Peyer's patch (tissue), 4 donors: ENCODE measurements at regions not wholly inside any gene's neighbourhood (a gene's known extent, or its start where the extent isn't known, plus 50 kb on each side); places are given as distances from the start of the nearest gene placed in this dataset.

Experiments
- DNase-seq, 3 donors: peaks; one replicate each; pipeline ENCODE4 v3.0.0-alpha.2; 2017 to 2019
- H3K27ac ChIP-seq, 4 donors: fragments of 200-600 bp; sonication (generic); one replicate each; pipeline ENCODE4 v1.5.1; 2016 to 2019
- H3K27me3 ChIP-seq, 2 donors: fragments of 200-600 bp; sonication (generic); one replicate each; pipeline ENCODE4 v1.5.1; 2019
- H3K36me3 ChIP-seq, 3 donors: fragments of 200-600 bp; sonication (generic); one replicate each; pipeline ENCODE4 v1.5.1; 2016 to 2019
- H3K4me1 ChIP-seq, 4 donors: fragments of 200-600 bp; sonication (generic); one replicate each; pipeline ENCODE4 v1.5.1; 2016 to 2019
- H3K4me3 ChIP-seq, 4 donors: fragments of 200-600 bp; sonication (generic); 1 replicate in 3 of 4; 2 replicates in 1 of 4; pipeline ENCODE4 v1.5.1; 2016 to 2019; ENCODE audit warnings: mild to moderate bottlenecking in 1 of 4
- H3K9me3 ChIP-seq, 4 donors: fragments of 200-600 bp; sonication (generic); one replicate each; pipeline ENCODE4 v1.5.1; 2016 to 2019; ENCODE audit warnings: mild to moderate bottlenecking in 1 of 4
- POLR2A ChIP-seq, 2 donors: fragments of 450-650 bp; IDR thresholded peaks; one replicate each; pipeline ENCODE4 v1.5.1; 2017; ENCODE audit warnings: antibody characterized with exemption in 2 of 2, mild to moderate bottlenecking in 2 of 2, moderate library complexity in 2 of 2
- TF ChIP-seq, protein P1 (sequence below), 6 experiments: fragments of 450-650 bp in 4 of 6; fragments of 200-600 bp in 2 of 6; sonication (generic) in 1 of 6; IDR thresholded peaks; one replicate each; pipeline ENCODE4 v1.5.1; 2017 to 2019; ENCODE audit warnings: antibody characterized with exemption in 6 of 6, mild to moderate bottlenecking in 3 of 6, moderate library complexity in 1 of 6

DNA sequence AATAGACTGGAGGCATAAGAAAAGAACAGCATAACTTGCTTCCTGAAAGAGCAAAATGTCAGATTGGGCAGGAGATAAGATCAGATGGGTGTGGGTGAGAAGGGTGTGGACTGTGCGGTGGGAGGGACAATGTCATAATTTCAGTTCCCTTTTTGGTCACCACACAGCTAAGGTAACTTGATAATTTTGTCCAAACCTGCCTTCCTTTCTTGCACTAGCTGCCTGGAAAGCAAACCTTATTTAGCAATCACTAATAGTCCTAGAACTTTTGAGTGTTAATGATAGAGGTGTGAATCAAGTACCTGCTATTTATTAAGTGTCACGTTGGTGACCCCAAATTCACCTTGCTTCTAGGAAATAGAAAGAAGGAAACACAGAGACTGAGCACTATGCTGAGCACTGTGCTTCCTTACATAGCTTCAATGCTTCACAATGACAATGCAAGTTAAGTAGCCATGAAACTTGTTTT lies 72.4 kb upstream of the SP4 start:
- peak in 2 of 3 donors; percentile 56 to 77 for DNase-seq
- H3K27me3 ChIP-seq, result no peaks in the 10 kb centered on the region
- peak overlapping the region; percentile 0 to 69 (median 37) for H3K27ac ChIP-seq
- H3K36me3 ChIP-seq, result no peaks in the 10 kb centered on the region
- H3K4me1 ChIP-seq, result peaks cover 0 to 23% (median 3%) of the 10 kb centered on the region in 4 donors
- H3K9me3 ChIP-seq, result no peaks in the 10 kb centered on the region
- TF ChIP-seq, protein P1, sequence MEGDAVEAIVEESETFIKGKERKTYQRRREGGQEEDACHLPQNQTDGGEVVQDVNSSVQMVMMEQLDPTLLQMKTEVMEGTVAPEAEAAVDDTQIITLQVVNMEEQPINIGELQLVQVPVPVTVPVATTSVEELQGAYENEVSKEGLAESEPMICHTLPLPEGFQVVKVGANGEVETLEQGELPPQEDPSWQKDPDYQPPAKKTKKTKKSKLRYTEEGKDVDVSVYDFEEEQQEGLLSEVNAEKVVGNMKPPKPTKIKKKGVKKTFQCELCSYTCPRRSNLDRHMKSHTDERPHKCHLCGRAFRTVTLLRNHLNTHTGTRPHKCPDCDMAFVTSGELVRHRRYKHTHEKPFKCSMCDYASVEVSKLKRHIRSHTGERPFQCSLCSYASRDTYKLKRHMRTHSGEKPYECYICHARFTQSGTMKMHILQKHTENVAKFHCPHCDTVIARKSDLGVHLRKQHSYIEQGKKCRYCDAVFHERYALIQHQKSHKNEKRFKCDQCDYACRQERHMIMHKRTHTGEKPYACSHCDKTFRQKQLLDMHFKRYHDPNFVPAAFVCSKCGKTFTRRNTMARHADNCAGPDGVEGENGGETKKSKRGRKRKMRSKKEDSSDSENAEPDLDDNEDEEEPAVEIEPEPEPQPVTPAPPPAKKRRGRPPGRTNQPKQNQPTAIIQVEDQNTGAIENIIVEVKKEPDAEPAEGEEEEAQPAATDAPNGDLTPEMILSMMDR (IDR thresholded peaks at IDR 0.05), result no peak
- no peak for TF ChIP-seq POLR2A (IDR thresholded peaks at IDR 0.05)
- no peak overlapping the region for H3K4me3 ChIP-seq

DNA sequence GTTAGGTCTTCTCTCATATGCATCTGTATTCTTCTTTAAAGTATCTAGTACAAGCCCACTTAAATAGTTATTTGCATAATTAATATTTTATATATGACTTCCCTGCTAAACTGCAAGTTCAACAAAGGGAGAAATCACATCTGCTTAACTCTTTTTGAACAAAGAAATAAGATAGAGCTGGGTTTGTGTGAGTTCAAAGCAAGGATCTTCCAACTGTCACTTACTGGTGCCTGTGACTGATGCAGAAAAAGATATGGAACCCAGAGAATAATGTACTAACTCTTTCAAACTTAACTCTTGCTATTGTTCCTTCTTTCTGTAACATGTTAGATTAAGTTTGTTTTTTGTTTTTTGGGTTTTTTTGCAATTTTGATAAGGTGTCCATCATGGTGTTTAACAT lies 71.3 kb upstream of the SP4 start:
- H3K36me3 ChIP-seq, result no peaks in the 10 kb centered on the region
- peak overlapping the region in 1 of 4 donors; percentile 69 for H3K27ac ChIP-seq
- H3K4me3 ChIP-seq, result no peak overlapping the region
- peaks cover 0 to 23% (median 3%) of the 10 kb centered on the region in 4 donors for H3K4me1 ChIP-seq
- no peak for DNase-seq
- no peaks in the 10 kb centered on the region for H3K27me3 ChIP-seq
- TF ChIP-seq, protein P1 (IDR thresholded peaks at IDR 0.05), result no peak
- TF ChIP-seq POLR2A (IDR thresholded peaks at IDR 0.05), result no peak
- no peaks in the 10 kb centered on the region for H3K9me3 ChIP-seq

DNA sequence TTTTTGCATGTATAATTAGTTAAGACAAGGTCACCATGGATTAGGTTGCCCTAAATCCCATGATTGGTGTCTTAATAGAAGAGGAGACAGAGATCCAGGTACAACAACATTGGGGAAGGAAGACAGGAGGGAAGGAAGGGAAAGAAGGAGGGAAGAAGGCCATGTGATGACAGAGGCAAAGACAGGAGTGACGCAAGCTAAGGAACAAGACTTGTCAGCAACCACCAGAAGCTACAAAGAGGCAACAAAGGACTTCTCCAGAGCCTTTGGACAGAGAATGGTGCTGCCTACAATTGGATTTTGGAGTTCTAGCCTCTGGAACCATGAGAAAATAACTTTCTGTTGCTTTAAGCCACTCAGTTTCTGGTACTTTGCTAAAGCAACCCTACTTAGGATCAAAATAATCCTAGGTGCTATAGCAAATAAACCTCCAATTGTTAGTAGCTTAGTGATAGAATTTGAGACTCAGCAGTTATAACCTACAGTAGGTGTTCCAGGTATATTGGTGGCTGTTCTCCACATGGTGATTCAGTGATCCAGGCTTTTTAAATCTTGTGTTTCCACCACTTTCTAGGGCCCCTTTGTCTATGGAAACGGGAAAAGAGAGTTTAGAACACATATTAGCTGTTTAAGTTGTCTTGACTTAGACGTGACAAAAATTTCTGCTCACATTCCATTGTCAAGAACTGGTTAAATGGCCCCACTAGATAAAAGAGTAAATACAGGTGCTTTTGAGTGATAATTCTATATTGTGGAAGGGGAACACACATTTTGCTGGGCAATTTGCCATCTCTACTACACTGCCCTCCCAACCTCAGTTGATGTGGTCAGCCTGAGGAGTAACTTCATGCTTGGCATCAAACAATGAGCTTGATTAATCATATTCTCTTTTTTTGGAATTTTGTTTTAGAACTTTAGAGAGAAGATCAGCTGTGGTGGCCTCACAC lies 70.5 kb upstream of the SP4 start:
- Histone ChIP-seq H3K36me3 (no peaks in the 10 kb centered on the region), H3K9me3 (no peaks in the 10 kb centered on the region), H3K4me1 (peaks cover 0 to 18% (median 3%) of the 10 kb centered on the region in 4 donors), H3K27me3 (no peaks in the 10 kb centered on the region), H3K4me3 (no peak overlapping the region), H3K27ac (no peak overlapping the region)
- TF ChIP-seq, protein P1 (IDR thresholded peaks at IDR 0.05), result no peak
- no peak for TF ChIP-seq POLR2A (IDR thresholded peaks at IDR 0.05)
- no peak for DNase-seq

DNA sequence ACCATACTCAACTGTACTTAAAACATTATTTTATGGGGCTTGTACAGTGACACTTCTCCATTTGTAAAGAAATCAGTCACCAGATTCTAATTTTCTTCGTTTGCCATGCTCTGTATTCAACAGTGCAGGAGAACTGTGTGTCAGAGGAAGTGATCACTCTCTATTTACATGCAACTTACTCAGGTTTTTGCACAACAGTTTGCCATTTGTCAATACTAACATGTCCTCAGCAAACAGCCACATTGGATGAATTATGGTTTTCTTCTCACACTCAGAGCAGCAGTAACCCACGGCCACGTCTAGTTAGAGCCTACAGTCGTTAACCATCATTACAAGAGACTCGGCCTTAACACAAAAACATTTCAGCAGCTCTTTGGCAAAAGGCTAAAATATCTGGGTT lies 69.2 kb upstream of the SP4 start:
- H3K36me3 ChIP-seq, result no peaks in the 10 kb centered on the region
- no peaks in the 10 kb centered on the region for H3K27me3 ChIP-seq
- H3K9me3 ChIP-seq, result no peaks in the 10 kb centered on the region
- TF ChIP-seq, protein P1 (IDR thresholded peaks at IDR 0.05), result no peak
- H3K4me1 ChIP-seq, result peaks cover 0 to 12% (median 3%) of the 10 kb centered on the region in 4 donors
- no peak for DNase-seq
- no peak overlapping the region for H3K4me3 ChIP-seq
- no peak overlapping the region for H3K27ac ChIP-seq

DNA sequence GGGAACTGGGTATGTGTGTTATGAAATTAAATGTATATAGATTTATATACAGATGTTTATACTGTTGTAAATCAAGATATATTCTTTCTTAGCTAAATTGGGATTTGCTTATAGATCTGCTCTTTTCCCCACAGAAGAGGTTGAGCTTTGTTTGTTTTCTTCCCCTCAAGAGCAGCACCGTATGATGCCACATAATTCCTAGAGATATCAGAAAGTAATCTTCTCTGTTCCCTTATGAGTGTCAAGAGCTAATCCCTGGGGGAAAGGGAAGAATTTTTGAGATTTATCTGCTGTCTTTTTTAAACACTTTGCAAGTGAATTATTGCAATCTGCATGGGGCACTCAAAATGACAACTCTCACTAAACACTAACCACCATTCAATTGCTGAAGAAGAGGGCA lies 68.7 kb upstream of the SP4 start:
- no peaks in the 10 kb centered on the region for H3K36me3 ChIP-seq
- H3K4me3 ChIP-seq, result no peak overlapping the region
- no peak for DNase-seq
- no peak for TF ChIP-seq POLR2A (IDR thresholded peaks at IDR 0.05)
- TF ChIP-seq, protein P1 (IDR thresholded peaks at IDR 0.05), result no peak
- peaks cover 0 to 10% (median 3%) of the 10 kb centered on the region in 4 donors for H3K4me1 ChIP-seq
- no peak overlapping the region for H3K27ac ChIP-seq
- H3K27me3 ChIP-seq, result no peaks in the 10 kb centered on the region
- H3K9me3 ChIP-seq, result no peaks in the 10 kb centered on the region
